Neural cell (in vitro differentiated cells): ENCODE measurements at regions not wholly inside any gene's neighbourhood (a gene's known extent, or its start where the extent isn't known, plus 50 kb on each side); places are given as distances from the start of the nearest gene placed in this dataset.
A peak's percentile ranks its signal among the peaks of the same experiment; 100 is the strongest.

Experiments
- H2AFZ ChIP-seq: fragments of 200-600, 300-800 bp; sonication (generic), shearing (Covaris generic); 2 replicates; pipeline ENCODE4 v1.6.0; 2014; ENCODE audit warnings: low read depth, mild to moderate bottlenecking, antibody characterized with exemption, low read length, moderate library complexity
- H3F3A ChIP-seq: fragments of 200-600 bp; shearing (Covaris generic); 2 replicates; pipeline ENCODE4 v1.6.1; 2016; ENCODE audit warnings: mild to moderate bottlenecking, moderate library complexity, mixed read lengths, antibody characterized with exemption, low read length; ENCODE audit not compliant: insufficient read depth, poor library complexity, severe bottlenecking
- H3K27ac ChIP-seq: fragments of 200-600, 300-800 bp; sonication (generic), shearing (Covaris generic); 2 replicates; pipeline ENCODE4 v1.5.1; 2014; ENCODE audit warnings: mild to moderate bottlenecking, low read length, moderate library complexity
- H3K27me3 ChIP-seq: fragments of 300-800, 200-600 bp; sonication (generic), shearing (Covaris generic); 2 replicates; pipeline ENCODE4 v1.6.0; 2014; ENCODE audit warnings: mild to moderate bottlenecking, low read depth, low read length, moderate library complexity; ENCODE audit not compliant: insufficient read depth
- H3K36me3 ChIP-seq: fragments of 300-800, 200-600 bp; sonication (generic), shearing (Covaris generic); 2 replicates; pipeline ENCODE4 v1.5.1; 2014; ENCODE audit warnings: mild to moderate bottlenecking, antibody characterized with exemption, low read length, moderate library complexity; ENCODE audit not compliant: insufficient read depth
- H3K4me2 ChIP-seq: fragments of 300-800, 200-600 bp; sonication (generic), shearing (Covaris generic); 2 replicates; pipeline ENCODE4 v1.6.0; 2014; ENCODE audit warnings: mild to moderate bottlenecking, low read length
- H3K4me3 ChIP-seq: fragments of 300-800, 200-600 bp; sonication (generic), shearing (Covaris generic); 2 replicates; pipeline ENCODE4 v1.5.1; 2014; ENCODE audit warnings: mild to moderate bottlenecking, low read length, moderate library complexity
- H3K79me2 ChIP-seq: fragments of 200-600 bp; shearing (Covaris generic); replicated peaks from 2 replicates; pipeline ENCODE4 v1.6.0; 2014; ENCODE audit warnings: mild to moderate bottlenecking, low read length, moderate library complexity; ENCODE audit not compliant: insufficient read depth
- H3K9ac ChIP-seq: fragments of 300-800, 200-600 bp; sonication (generic), shearing (Covaris generic); 2 replicates; pipeline ENCODE4 v1.6.1; 2016; ENCODE audit warnings: mild to moderate bottlenecking, low read length, mixed read lengths
- H3K9me2 ChIP-seq: fragments of 200-600 bp; shearing (Covaris generic); 2 replicates; pipeline ENCODE4 v1.6.1; 2016; ENCODE audit warnings: mild to moderate bottlenecking, low read length, mixed read lengths; ENCODE audit not compliant: insufficient read depth
- H3K9me3 ChIP-seq: fragments of 200-600, 300-800 bp; sonication (generic), shearing (Covaris generic); 2 replicates; pipeline ENCODE4 v1.6.1; 2016; ENCODE audit warnings: mild to moderate bottlenecking, mixed run types, low read length, moderate library complexity, mixed read lengths
- H4K20me1 ChIP-seq: fragments of 200-600 bp; shearing (Covaris generic); 2 replicates; pipeline ENCODE4 v1.6.1; 2016; ENCODE audit warnings: mild to moderate bottlenecking, mixed run types; ENCODE audit not compliant: insufficient read depth
- CTCF ChIP-seq: fragments of 450-650 bp; IDR thresholded peaks from 2 replicates; pipeline ENCODE4 v1.5.1; 2014; ENCODE audit warnings: antibody characterized with exemption, mild to moderate bottlenecking, moderate library complexity; ENCODE audit not compliant: poor library complexity, severe bottlenecking
- EP300 ChIP-seq: fragments of 450-650 bp; conservative IDR thresholded peaks from 2 replicates; pipeline ENCODE4 v1.6.1; 2014; ENCODE audit warnings: antibody characterized with exemption, mild to moderate bottlenecking, moderate library complexity; ENCODE audit not compliant: poor library complexity, severe bottlenecking
- EZH2 ChIP-seq: fragments of 200-600, 300-800 bp; shearing (Covaris generic), sonication (generic); IDR thresholded peaks from 2 replicates; pipeline ENCODE4 v1.6.1; 2014; ENCODE audit warnings: antibody characterized with exemption, low read length, borderline replicate concordance, mild to moderate bottlenecking; ENCODE audit not compliant: insufficient read depth, poor library complexity, severe bottlenecking
- MXI1 ChIP-seq: fragments of 450-650 bp; conservative IDR thresholded peaks from 2 replicates; pipeline ENCODE4 v1.6.1; 2014; ENCODE audit warnings: antibody characterized with exemption, mild to moderate bottlenecking; ENCODE audit not compliant: poor library complexity, severe bottlenecking
- POLR2AphosphoS5 ChIP-seq: IDR thresholded peaks from 2 replicates; pipeline ENCODE4 v1.6.1; 2012
- RAD21 ChIP-seq: fragments of 450-650 bp; conservative IDR thresholded peaks from 2 replicates; pipeline ENCODE4 v1.6.1; 2014; ENCODE audit warnings: antibody characterized with exemption, mild to moderate bottlenecking, moderate library complexity
- REST ChIP-seq: IDR thresholded peaks from 2 replicates; pipeline ENCODE4 v1.6.1; 2012; ENCODE audit warnings: borderline replicate concordance
- SMC3 ChIP-seq: fragments of 450-650 bp; conservative IDR thresholded peaks from 2 replicates; pipeline ENCODE4 v1.6.1; 2014; ENCODE audit warnings: antibody characterized with exemption, mild to moderate bottlenecking, moderate library complexity; ENCODE audit not compliant: poor library complexity
- TAF1 ChIP-seq: IDR thresholded peaks from 2 replicates; pipeline ENCODE4 v1.6.1; 2012; ENCODE audit warnings: low read depth

- H3K4me2 ChIP-seq: peak overlapping the region; percentile 50
- no peaks in the 10 kb centered on the region for H3K9me3 ChIP-seq
- H3K36me3 ChIP-seq: no peaks in the 10 kb centered on the region
- H3K79me2 ChIP-seq: no peaks in the 10 kb centered on the region
- H2AFZ ChIP-seq: no peak overlapping the region
- H3K4me3 ChIP-seq: no peak overlapping the region
- TF ChIP-seq REST: peak; percentile 34
- TF ChIP-seq MXI1: no peak
- TF ChIP-seq CTCF: no peak
- TF ChIP-seq EZH2: no peak
- peak; percentile 63 for TF ChIP-seq POLR2AphosphoS5
- TF ChIP-seq TAF1: no peak
- no peak for TF ChIP-seq SMC3
- TF ChIP-seq RAD21: peak; percentile 16
- TF ChIP-seq EP300: peak; percentile 74
- no peaks in the 10 kb centered on the region for H4K20me1 ChIP-seq
- no peak overlapping the region for H3K9ac ChIP-seq
- H3F3A ChIP-seq: no peaks in the 10 kb centered on the region
- H3K27me3 ChIP-seq: no peaks in the 10 kb centered on the region
- H3K27ac ChIP-seq: no peak overlapping the region
- no peaks in the 10 kb centered on the region for H3K9me2 ChIP-seq
Observed at GRCh38 chr9:80435591-80435990, 863.8 kb downstream of the TLE4 start.

GRCh38 chr9:80426992-80427391 is 855.2 kb downstream of the TLE4 start:
- Histone ChIP-seq H3K79me2 (no peaks in the 10 kb centered on the region), H3K9me2 (no peaks in the 10 kb centered on the region), H3K27ac (no peak overlapping the region), H3F3A (no peaks in the 10 kb centered on the region), H3K36me3 (no peaks in the 10 kb centered on the region), H4K20me1 (no peaks in the 10 kb centered on the region), H3K27me3 (no peaks in the 10 kb centered on the region), H3K4me2 (no peak overlapping the region), H3K9ac (no peak overlapping the region), H2AFZ (no peak overlapping the region), H3K9me3 (no peaks in the 10 kb centered on the region), H3K4me3 (no peak overlapping the region)
- no peak for TF ChIP-seq MXI1
- no peak for TF ChIP-seq RAD21
- no peak for TF ChIP-seq TAF1
- TF ChIP-seq REST: no peak
- TF ChIP-seq EZH2: no peak
- TF ChIP-seq EP300: no peak
- TF ChIP-seq POLR2AphosphoS5: no peak
- TF ChIP-seq SMC3: no peak
- TF ChIP-seq CTCF: no peak
